ENCODE measurements at regions not wholly inside any gene's neighbourhood (a gene's known extent, or its start where the extent isn't known, plus 50 kb on each side); places are given as distances from the start of the nearest gene placed in this dataset.

DNA sequence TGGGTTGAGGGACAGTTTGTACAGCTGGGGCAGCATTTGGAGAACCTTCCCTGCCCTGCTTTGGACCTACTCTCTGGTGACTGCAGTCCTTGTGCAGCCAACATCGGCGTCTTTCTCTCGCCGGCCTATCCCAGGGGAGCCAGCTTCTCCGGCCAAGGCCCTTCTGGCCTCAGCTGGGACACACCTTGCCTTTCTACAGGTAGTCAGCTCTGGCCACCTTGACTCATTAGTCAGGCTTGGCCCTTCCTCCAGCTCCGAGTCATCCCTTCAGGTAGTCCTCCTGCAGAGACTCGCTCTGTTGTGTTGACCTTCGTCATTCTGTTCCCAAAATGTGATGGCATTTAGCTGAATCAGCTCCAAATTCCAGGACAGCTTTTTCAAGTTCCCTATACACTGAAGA, 145.0 kb upstream of the CHST15 start:
- H3T11ph ChIP-seq (ENCODE audit: low read length) = no peak overlapping the region

More for the DNA sequence above, 145.0 kb upstream of the CHST15 start:
- Histone ChIP-seq H3K79me1 (ENCODE audit: insufficient read depth, low read depth, low read length, poor library complexity, severe bottlenecking) (no peaks in the 10 kb centered on the region), H3K56ac (ENCODE audit: insufficient read length, low read depth, low read length) (no peak overlapping the region), H4K8ac (replicated peaks; ENCODE audit: insufficient read length, low read depth, low read length) (no peak overlapping the region), H3K23ac (ENCODE audit: insufficient read length, low read depth, low read length) (no peak overlapping the region), H3K18ac (ENCODE audit: insufficient read length, low read depth, low read length) (no peak overlapping the region), H2AK5ac (ENCODE audit: insufficient read length, low read length) (no peak overlapping the region), H3K14ac (ENCODE audit: insufficient read depth, low read length) (no peak overlapping the region), H3K4me2 (ENCODE audit: insufficient read depth, insufficient read length, low read length) (no peak overlapping the region), H2BK20ac (ENCODE audit: low read depth, low read length, poor library complexity, severe bottlenecking) (no peak overlapping the region), H3K4ac (ENCODE audit: low read depth, low read length) (no peak overlapping the region), H2BK120ac (ENCODE audit: low read depth, low read length, poor library complexity, severe bottlenecking) (no peak overlapping the region), H3K27ac (ENCODE audit: insufficient read length, low read depth, low read length) (no peak overlapping the region), H2AFZ (ENCODE audit: low read length) (no peak overlapping the region), H4K20me1 (ENCODE audit: control insufficient read depth, insufficient read depth, insufficient read length) (no peaks in the 10 kb centered on the region), H3K9ac (ENCODE audit: extremely low read depth, insufficient read length, low read length) (no peak overlapping the region), H2BK15ac (ENCODE audit: low read depth, low read length) (no peak overlapping the region), H4K5ac (ENCODE audit: insufficient read length, low read depth, low read length) (no peak overlapping the region), H3K4me1 (ENCODE audit: insufficient read depth, low read length) (no peaks in the 10 kb centered on the region), H3K27me3 (ENCODE audit: insufficient read depth, low read length) (no peaks in the 10 kb centered on the region), H4K91ac (ENCODE audit: insufficient read length, low read depth, low read length) (no peak overlapping the region), H2BK5ac (ENCODE audit: insufficient read length, low read length) (no peak overlapping the region), H3K79me2 (ENCODE audit: insufficient read depth, low read length) (no peaks in the 10 kb centered on the region), H3K9me3 (ENCODE audit: control insufficient read depth, low read depth, low read length) (no peaks in the 10 kb centered on the region), H2BK12ac (ENCODE audit: insufficient read length, low read depth, low read length) (no peak overlapping the region), H3K23me2 (ENCODE audit: insufficient read length, low read depth, low read length, poor library complexity, severe bottlenecking) (peaks cover 3% of the 10 kb centered on the region)
- peaks cover 0 to 7% of the 10 kb centered on the region in 2 experiments; a peak in 2 of 5 replicates for H3K9me3 Mint-ChIP-seq
- no CpG with 5 or more reads among the region's 8 CpGs for WGBS (ENCODE audit: extremely low coverage, insufficient read length, low lambda C conversion rate)
- H3K4me3 Mint-ChIP-seq = no peak overlapping the region
- H3K4me1 Mint-ChIP-seq = peaks cover 15 to 20% of the 10 kb centered on the region in 2 experiments
- no peak overlapping the region for H3K27ac Mint-ChIP-seq
- DNase-seq = no peak
- no peak for TF ChIP-seq CTCF (conservative IDR thresholded peaks at IDR 0.05)
- no peaks in the 10 kb centered on the region; a peak in 1 of 7 replicates for H3K36me3 Mint-ChIP-seq (ENCODE audit: insufficient read depth in 1 of 3, low read depth in 3 of 3)
- H3K27me3 Mint-ChIP-seq (ENCODE audit: low read depth) = peaks cover 17% of the 10 kb centered on the region
